ENCODE measurements at regions not wholly inside any gene's neighbourhood (a gene's known extent, or its start where the extent isn't known, plus 50 kb on each side); places are given as distances from the start of the nearest gene placed in this dataset.

DNA sequence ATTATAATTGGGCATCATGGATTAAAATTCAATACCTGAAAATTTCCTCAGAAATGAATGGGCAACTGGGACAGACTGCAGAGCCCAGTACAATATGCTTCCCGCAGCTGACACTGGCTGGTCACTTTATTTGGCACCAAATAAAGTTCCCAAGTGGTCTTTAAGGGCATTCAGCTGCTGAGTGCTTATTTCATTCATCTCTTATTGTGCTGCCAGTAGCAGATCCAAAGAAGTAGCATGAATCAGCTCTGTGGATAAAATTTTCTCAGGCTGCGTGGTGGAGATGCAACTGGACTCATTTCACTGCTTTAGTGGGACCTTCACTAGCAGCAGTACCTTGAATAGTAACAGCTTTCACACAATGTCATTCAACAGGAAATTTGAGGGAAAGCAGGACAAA, 226.3 kb upstream of the ADGRL2 start:
- intact Hi-C loops (cut with DNase I), result no loop called here

DNA sequence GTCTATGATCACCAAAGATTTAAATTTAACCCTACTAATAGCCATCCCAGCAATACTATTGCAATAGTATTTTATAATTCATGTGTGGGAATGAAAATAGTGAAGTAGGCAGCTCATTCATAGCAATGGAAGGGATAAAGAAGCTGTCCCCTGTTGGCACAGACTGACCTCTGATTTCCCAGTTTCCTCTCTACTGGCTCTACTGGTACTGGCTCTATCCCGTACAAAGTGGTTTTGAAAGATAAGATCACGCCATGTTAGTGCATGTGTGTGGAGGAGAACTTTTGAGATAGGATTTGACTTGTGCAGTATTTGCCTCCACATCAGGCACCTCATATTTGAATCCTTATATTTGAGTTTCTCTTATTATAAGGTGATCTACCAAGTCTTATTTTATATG, 227.3 kb upstream of the ADGRL2 start:
- Histone ChIP-seq H3K4me1 (no peaks in the 10 kb centered on the region), H3K9me3 (no peaks in the 10 kb centered on the region), H3K27ac (no peak overlapping the region), H3K27me3 (no peaks in the 10 kb centered on the region), H3K36me3 (no peaks in the 10 kb centered on the region), H3K4me3 (no peak overlapping the region)
- intact Hi-C loops (cut with DNase I), result no loop called here
- ATAC-seq (no peak), DNase-seq (no peak)
- TF ChIP-seq, protein P1, sequence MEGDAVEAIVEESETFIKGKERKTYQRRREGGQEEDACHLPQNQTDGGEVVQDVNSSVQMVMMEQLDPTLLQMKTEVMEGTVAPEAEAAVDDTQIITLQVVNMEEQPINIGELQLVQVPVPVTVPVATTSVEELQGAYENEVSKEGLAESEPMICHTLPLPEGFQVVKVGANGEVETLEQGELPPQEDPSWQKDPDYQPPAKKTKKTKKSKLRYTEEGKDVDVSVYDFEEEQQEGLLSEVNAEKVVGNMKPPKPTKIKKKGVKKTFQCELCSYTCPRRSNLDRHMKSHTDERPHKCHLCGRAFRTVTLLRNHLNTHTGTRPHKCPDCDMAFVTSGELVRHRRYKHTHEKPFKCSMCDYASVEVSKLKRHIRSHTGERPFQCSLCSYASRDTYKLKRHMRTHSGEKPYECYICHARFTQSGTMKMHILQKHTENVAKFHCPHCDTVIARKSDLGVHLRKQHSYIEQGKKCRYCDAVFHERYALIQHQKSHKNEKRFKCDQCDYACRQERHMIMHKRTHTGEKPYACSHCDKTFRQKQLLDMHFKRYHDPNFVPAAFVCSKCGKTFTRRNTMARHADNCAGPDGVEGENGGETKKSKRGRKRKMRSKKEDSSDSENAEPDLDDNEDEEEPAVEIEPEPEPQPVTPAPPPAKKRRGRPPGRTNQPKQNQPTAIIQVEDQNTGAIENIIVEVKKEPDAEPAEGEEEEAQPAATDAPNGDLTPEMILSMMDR (IDR thresholded peaks at IDR 0.05), result no peak

More for the DNA sequence above, 226.3 kb upstream of the ADGRL2 start:
- Histone ChIP-seq H3K36me3 (no peaks in the 10 kb centered on the region), H3K27me3 (no peaks in the 10 kb centered on the region), H3K4me3 (no peak overlapping the region), H3K27ac (no peak overlapping the region), H3K4me1 (no peaks in the 10 kb centered on the region), H3K9me3 (no peaks in the 10 kb centered on the region)
- DNase-seq (no peak), ATAC-seq (no peak)
- TF ChIP-seq, protein P1 (IDR thresholded peaks at IDR 0.05), result no peak

DNA sequence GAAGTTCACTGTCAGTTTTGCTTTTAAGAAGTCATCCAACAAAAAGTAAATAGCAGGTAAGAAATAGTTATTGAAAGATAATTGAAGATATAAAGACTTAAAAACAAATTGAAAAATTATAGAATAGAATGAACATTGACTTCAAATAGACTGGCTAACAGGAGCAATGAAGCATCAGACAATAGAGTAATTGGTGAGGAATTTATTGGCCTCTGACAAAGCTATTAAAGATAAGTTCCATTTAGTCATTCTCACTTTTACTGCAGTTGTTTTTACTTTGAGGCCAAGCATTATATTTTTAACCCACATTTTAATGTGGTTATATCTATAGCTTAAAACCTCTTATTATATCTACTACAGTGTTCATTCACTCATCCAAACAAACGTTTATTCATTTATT, 228.8 kb upstream of the ADGRL2 start:
- Histone ChIP-seq H3K36me3 (no peaks in the 10 kb centered on the region), H3K4me1 (no peaks in the 10 kb centered on the region), H3K27me3 (no peaks in the 10 kb centered on the region), H3K9me3 (no peaks in the 10 kb centered on the region), H3K27ac (no peak overlapping the region), H3K4me3 (no peak overlapping the region)
- ATAC-seq (no peak), DNase-seq (no peak)
- intact Hi-C loops (cut with DNase I), result no loop called here
- TF ChIP-seq, protein P1 (IDR thresholded peaks at IDR 0.05), result no peak

DNA sequence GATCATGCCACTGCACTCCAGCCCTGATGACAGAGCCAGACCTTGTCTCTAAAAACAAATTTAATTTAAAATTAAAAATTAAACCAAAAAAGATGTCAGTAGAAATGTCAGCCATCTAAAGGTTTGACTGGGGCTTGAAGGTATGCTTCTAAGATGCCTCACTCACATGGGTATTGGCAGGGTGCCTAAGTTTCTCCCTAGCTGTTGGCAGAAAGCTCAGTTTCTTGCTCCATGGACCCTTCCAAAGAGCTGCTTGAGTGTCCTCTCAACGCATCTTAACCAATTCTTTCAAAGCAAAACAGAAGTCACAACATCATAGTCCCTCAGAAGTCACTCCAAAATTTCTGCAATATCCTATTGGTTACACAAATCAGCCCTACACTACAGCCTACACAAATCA, 231.0 kb upstream of the ADGRL2 start:
- Histone ChIP-seq H3K27me3 (no peaks in the 10 kb centered on the region), H3K36me3 (no peaks in the 10 kb centered on the region), H3K9me3 (no peaks in the 10 kb centered on the region), H3K27ac (no peak overlapping the region), H3K4me1 (no peaks in the 10 kb centered on the region), H3K4me3 (no peak overlapping the region)
- TF ChIP-seq, protein P1 (IDR thresholded peaks at IDR 0.05), result no peak
- DNase-seq, result no peak
- intact Hi-C loops (cut with DNase I), result no loop called here
- ATAC-seq, result no peak

DNA sequence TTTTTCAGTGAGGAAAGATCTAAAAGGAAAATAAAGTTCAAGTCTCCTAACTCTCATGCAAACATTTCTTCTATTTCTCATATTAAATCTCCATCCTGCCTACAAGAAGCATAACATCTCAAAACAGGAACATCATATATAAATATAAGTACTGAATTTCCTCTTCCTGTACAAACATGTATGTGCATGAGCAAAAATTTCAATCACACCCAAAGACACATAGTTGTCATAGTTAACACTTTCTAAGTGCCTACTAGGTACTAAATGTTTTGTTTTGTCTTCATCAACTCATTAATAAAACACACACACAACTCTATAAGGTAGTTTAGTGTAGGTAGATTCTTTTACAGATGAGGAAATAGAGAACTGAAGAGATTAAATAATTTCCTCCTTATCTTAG, 237.1 kb upstream of the ADGRL2 start:
- H3K9me3 ChIP-seq, result no peaks in the 10 kb centered on the region
- no peak overlapping the region for H3K27ac ChIP-seq
- ATAC-seq (no peak), DNase-seq (no peak)
- intact Hi-C loops (cut with DNase I), result no loop called here
- H3K27me3 ChIP-seq, result no peaks in the 10 kb centered on the region
- TF ChIP-seq, protein P1 (IDR thresholded peaks at IDR 0.05), result no peak
- no peak overlapping the region for H3K4me3 ChIP-seq
- H3K4me1 ChIP-seq, result no peaks in the 10 kb centered on the region
- H3K36me3 ChIP-seq, result no peaks in the 10 kb centered on the region

DNA sequence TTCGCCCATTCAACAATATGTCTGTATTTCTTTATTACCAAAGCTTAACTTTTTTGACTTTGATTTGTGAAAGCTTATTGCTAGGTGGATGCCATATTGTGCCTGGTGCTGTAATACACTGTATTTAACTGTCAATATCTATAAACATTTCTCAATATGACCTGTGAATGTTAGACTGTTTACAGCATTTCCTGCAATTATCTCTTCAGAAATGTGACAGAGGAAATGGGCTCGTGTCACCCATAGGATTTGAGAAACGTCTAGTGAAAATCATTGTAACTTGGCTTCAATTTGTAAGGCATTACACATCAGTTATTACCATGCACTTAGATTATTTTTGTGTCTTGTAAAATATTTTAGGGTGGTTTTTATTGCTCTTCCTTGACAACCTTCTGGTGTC, 237.8 kb upstream of the ADGRL2 start:
- Histone ChIP-seq H3K36me3 (no peaks in the 10 kb centered on the region), H3K27ac (no peak overlapping the region), H3K4me3 (no peak overlapping the region), H3K27me3 (no peaks in the 10 kb centered on the region), H3K4me1 (no peaks in the 10 kb centered on the region), H3K9me3 (no peaks in the 10 kb centered on the region)
- intact Hi-C loops (cut with DNase I), result no loop called here
- TF ChIP-seq, protein P1 (IDR thresholded peaks at IDR 0.05), result no peak
- ATAC-seq (no peak), DNase-seq (no peak)
